ENCODE measurements at regions not wholly inside any gene's neighbourhood (a gene's known extent, or its start where the extent isn't known, plus 50 kb on each side); places are given as distances from the start of the nearest gene placed in this dataset.

DNA sequence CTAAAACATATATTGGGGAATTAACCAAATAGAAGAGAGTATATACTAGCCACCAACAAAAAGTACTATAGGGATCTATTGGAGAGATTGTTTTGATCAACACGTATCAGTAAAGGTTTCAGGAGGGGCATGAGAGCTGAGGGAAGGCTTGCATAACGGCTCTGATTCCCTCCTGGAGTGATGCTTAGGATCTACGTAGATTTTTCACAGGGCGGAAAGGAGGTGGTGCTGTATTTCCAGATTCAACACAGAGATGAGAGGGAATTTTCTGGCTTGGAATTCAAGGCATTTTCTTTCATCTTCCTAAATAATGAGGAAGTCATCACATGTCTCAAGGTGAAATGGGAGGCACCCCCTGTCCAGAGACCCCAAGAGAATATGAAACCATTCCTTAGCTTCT is 443.8 kb downstream of the CMPK2 start:
- Mint-ChIP-seq H3K27ac (no peak overlapping the region), H3K27me3 (no peaks in the 10 kb centered on the region), H3K9me3 (ENCODE audit: low read depth) (no peaks in the 10 kb centered on the region), H3K4me1 (no peaks in the 10 kb centered on the region), H3K36me3 (no peaks in the 10 kb centered on the region), H3K4me3 (no peak overlapping the region)
- CTCF ChIA-PET: no interaction called here
- DNase-seq: no peak
- no peak for ATAC-seq

- no peak for DNase-seq
- H3K9me3 Mint-ChIP-seq (ENCODE audit: low read depth): no peaks in the 10 kb centered on the region
- H3K27me3 Mint-ChIP-seq: no peaks in the 10 kb centered on the region
- CTCF ChIA-PET: no interaction called here
- no peak overlapping the region for H3K4me3 Mint-ChIP-seq
- ATAC-seq: no peak
- H3K4me1 Mint-ChIP-seq: no peaks in the 10 kb centered on the region
- no peaks in the 10 kb centered on the region for H3K36me3 Mint-ChIP-seq
- no peak overlapping the region for H3K27ac Mint-ChIP-seq
These were observed 442.6 kb downstream of the CMPK2 start for GRCh38 chr2:6423157-6423556.

DNA sequence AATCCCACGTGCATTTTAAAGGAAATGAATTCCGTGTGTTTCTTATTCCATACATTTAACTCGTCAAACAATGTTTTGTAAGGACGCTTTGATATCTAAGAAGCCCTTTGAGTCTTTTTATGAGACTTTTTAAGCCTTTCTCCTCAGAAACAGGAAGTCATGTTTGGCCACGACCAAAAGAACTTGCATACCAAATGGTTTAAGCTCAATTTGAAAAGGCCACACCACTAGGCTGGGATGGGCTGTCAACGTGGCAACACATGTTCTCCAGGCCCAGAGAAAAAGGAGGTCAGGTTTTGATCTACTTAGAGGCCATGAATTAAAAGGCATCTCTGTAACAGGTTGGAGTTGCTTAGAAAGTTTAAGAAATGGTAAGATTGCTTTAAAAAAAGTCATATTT is 441.8 kb downstream of the CMPK2 start:
- DNase-seq (no peak), ATAC-seq (no peak)
- Mint-ChIP-seq H3K4me3 (no peak overlapping the region), H3K9me3 (ENCODE audit: low read depth) (no peaks in the 10 kb centered on the region), H3K36me3 (no peaks in the 10 kb centered on the region), H3K27me3 (no peaks in the 10 kb centered on the region), H3K4me1 (no peaks in the 10 kb centered on the region), H3K27ac (no peak overlapping the region)
- CTCF ChIA-PET: no interaction called here

GRCh38 chr2:6425032-6425431 is 440.7 kb downstream of the CMPK2 start:
- no peak overlapping the region for H3K27ac Mint-ChIP-seq

GRCh38 chr2:6429210-6429986 is 436.3 kb downstream of the CMPK2 start:
- Mint-ChIP-seq H3K4me1 (no peaks in the 10 kb centered on the region), H3K27ac (no peak overlapping the region), H3K27me3 (no peaks in the 10 kb centered on the region), H3K36me3 (no peaks in the 10 kb centered on the region), H3K9me3 (ENCODE audit: low read depth) (peaks cover 4% of the 10 kb centered on the region), H3K4me3 (no peak overlapping the region)
- CTCF ChIA-PET: interaction anchor here (1.0 kb wide), 1 partner anchor 11 kb away, joined by 3 read pairs; no protein-coding TSS in a partner anchor
- no peak for ATAC-seq
- no peak for DNase-seq

More at GRCh38 chr2:6425032-6425431, 440.7 kb downstream of the CMPK2 start:
- H3K9me3 Mint-ChIP-seq (ENCODE audit: low read depth): no peaks in the 10 kb centered on the region
- H3K4me3 Mint-ChIP-seq: no peak overlapping the region
- no peaks in the 10 kb centered on the region for H3K27me3 Mint-ChIP-seq
- CTCF ChIA-PET: no interaction called here
- no peak for ATAC-seq
- no peak for DNase-seq
- no peaks in the 10 kb centered on the region for H3K36me3 Mint-ChIP-seq
- no peaks in the 10 kb centered on the region for H3K4me1 Mint-ChIP-seq

DNA sequence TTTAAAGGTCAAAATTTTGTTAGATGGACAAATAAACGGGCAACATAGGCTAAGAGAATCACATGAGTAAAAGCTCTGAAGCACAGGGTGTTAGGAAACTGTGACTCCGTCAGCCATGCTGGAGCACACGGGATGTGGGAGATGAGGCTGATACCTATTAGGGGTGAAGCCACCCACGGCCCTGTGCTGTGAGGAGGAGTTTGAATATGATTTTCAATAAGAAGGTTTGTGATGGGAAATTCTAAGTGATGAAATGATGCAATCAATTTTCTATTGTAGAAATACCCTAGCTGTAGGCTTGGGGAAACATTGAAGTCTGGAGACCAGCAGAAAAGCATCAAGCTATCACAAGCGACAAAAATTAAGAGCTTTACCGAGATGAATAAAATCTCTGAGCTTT is 431.3 kb downstream of the CMPK2 start:
- Mint-ChIP-seq H3K27me3 (no peaks in the 10 kb centered on the region), H3K27ac (no peak overlapping the region), H3K4me1 (no peaks in the 10 kb centered on the region), H3K9me3 (ENCODE audit: low read depth) (peaks cover 4% of the 10 kb centered on the region), H3K4me3 (no peak overlapping the region), H3K36me3 (no peaks in the 10 kb centered on the region)
- CTCF ChIA-PET: no interaction called here
- ATAC-seq: no peak
- no peak for DNase-seq

DNA sequence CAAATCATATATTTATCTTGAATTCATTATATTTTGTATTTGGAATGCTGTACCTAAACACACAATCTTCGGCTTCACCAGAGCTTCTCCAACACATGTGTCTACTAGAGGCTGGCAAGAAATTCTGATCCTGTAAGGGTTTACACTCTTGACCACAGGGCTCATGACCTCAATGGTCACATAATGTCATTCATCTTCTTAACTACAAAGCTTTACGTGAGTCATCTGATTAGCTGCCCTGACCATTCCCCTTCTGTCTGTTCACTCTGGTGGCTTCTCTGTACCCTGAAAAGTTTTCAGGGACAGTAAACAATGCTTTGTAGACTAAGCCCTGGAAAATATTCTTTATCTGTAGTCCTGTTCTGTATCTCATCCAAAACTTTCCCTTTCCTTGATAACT is 423.9 kb downstream of the CMPK2 start:
- DNase-seq (no peak), ATAC-seq (no peak)
- Mint-ChIP-seq H3K27ac (no peak overlapping the region), H3K27me3 (no peaks in the 10 kb centered on the region), H3K4me1 (no peaks in the 10 kb centered on the region), H3K4me3 (no peak overlapping the region), H3K36me3 (no peaks in the 10 kb centered on the region), H3K9me3 (ENCODE audit: low read depth) (no peaks in the 10 kb centered on the region)
- CTCF ChIA-PET: no interaction called here

DNA sequence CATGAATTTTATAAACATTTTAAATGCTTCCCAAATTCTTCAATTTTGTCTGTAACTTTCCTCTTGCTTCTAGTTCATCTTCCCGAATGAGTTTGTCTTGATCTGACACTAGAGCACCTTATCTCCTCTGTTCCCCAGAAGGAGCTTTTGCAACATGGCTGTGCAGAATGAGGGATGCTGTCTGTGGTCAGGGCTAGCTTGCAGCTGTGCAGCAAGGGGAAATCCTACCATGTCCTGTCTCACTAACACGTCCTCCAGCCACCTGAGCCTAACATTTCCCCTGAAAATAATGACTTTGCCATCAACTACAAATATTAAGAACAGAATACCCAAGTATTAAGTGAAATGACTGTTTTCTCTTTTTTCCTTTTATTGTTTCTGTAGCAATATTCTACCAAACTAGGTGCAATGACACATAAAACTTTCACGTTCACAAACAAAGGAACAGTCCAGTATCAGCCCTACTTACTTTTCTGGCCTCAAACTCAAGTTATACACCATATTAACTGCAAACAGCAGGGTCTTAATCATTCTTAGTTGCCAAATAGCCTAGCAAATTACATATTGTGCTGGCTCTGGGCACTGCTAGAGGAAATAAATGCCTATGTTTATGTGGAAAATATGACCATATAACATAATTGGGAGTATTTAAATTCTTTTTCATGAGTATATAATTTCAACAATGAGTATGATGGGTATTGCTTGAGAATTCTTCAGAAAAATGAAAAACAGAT is 423.3 kb downstream of the CMPK2 start:
- no peak for ATAC-seq
- H3K9me3 Mint-ChIP-seq (ENCODE audit: low read depth): no peaks in the 10 kb centered on the region
- H3K36me3 Mint-ChIP-seq: no peaks in the 10 kb centered on the region

GRCh38 chr2:6443061-6443823 is 422.5 kb downstream of the CMPK2 start:
- Mint-ChIP-seq H3K36me3 (no peaks in the 10 kb centered on the region), H3K4me1 (no peaks in the 10 kb centered on the region), H3K27ac (no peak overlapping the region), H3K4me3 (no peak overlapping the region), H3K9me3 (ENCODE audit: low read depth) (no peaks in the 10 kb centered on the region), H3K27me3 (no peaks in the 10 kb centered on the region)
- CTCF ChIA-PET: no interaction called here
- ATAC-seq (no peak), DNase-seq (no peak)

More for the DNA sequence above, 423.3 kb downstream of the CMPK2 start:
- Mint-ChIP-seq H3K27ac (no peak overlapping the region), H3K27me3 (no peaks in the 10 kb centered on the region), H3K4me3 (no peak overlapping the region), H3K4me1 (no peaks in the 10 kb centered on the region)
- no peak for DNase-seq
- CTCF ChIA-PET: no interaction called here

DNA sequence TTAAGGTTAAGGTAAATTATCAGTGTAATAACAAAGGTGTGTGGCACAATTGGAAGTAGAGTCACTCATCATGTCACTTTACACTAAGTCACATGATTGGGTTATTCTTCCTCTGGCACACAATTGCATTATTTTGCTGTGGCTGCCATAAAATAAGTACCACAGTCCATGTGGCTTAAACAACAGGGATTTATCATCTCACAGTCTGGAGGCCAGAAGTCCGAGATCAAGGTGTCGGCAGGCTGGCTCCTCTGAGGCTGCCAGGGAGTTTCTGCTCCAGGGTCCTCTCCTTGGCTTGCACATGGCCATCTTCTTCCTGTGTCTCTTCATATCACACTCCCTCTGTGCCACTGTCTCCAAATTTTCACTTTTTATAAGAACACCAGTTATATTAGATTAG is 421.2 kb downstream of the CMPK2 start:
- no peak for DNase-seq
- no peak overlapping the region for H3K4me3 Mint-ChIP-seq
- H3K36me3 Mint-ChIP-seq: no peaks in the 10 kb centered on the region
- H3K9me3 Mint-ChIP-seq (ENCODE audit: low read depth): no peaks in the 10 kb centered on the region
- no peaks in the 10 kb centered on the region for H3K4me1 Mint-ChIP-seq
- CTCF ChIA-PET: no interaction called here
- H3K27ac Mint-ChIP-seq: no peak overlapping the region
- ATAC-seq: no peak
- no peaks in the 10 kb centered on the region for H3K27me3 Mint-ChIP-seq

- H3K4me1 Mint-ChIP-seq: no peaks in the 10 kb centered on the region
- no peaks in the 10 kb centered on the region for H3K9me3 Mint-ChIP-seq (ENCODE audit: low read depth)
- no peaks in the 10 kb centered on the region for H3K27me3 Mint-ChIP-seq
- H3K36me3 Mint-ChIP-seq: no peaks in the 10 kb centered on the region
- CTCF ChIA-PET: no interaction called here
- no peak for DNase-seq
- no peak for ATAC-seq
- no peak overlapping the region for H3K4me3 Mint-ChIP-seq
- no peak overlapping the region for H3K27ac Mint-ChIP-seq
These were observed 420.6 kb downstream of the CMPK2 start for GRCh38 chr2:6445156-6445555.

DNA sequence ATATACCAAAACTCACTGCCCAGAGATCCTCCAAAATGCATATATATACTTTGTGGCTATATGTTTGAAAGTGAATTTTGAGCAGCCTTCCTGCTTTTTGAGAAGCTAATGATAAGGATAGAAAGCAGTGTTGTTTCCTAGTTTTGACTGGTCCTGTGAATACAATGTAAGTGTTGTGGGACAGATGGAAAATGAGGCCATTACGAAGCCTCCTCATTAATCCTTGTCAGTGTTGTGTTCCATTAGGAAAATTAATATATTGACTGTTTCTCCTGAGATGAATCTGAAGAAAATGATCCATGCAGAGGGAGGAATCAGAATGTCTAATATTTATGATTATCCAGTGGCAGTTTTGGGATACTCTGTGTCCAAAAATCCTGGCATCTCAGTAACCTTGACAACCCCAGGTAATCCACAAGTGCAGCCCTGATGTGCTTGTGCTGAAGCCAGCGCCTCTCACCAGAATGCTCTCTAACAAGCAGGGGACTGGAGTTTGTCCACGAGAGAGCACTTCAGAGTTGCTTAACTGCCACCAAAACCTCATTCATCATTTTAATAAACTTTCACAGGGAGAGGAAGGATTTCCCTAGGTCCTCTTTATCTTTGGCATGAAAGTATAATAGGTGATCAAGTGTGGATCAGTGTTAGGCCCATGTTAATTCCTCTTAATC is 418.6 kb downstream of the CMPK2 start:
- no peak for DNase-seq
- no peak for ATAC-seq
- no peak overlapping the region for H3K4me3 Mint-ChIP-seq
- H3K27me3 Mint-ChIP-seq: no peaks in the 10 kb centered on the region
- H3K36me3 Mint-ChIP-seq: no peaks in the 10 kb centered on the region
- CTCF ChIA-PET: no interaction called here
- H3K4me1 Mint-ChIP-seq: no peaks in the 10 kb centered on the region
- H3K9me3 Mint-ChIP-seq (ENCODE audit: low read depth): no peaks in the 10 kb centered on the region
- H3K27ac Mint-ChIP-seq: no peak overlapping the region

DNA sequence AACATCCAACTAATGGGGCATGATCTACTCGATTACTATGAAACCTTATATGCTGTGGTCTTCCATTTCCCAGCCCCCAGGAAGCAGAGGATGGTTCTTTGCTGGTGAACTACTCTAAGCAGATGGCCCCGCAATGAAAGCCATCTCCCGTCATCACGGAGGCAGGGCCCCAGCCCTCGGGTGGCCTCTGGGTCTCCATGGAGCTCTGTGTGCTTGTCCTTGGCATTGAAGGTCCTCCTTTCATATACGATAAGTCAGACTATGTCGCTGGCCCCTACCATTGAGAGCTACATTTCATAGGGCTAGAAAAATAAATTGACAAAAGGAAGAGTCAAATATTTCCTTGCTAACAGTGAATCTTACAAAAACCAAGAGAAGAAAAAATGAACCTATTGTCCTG is 416.8 kb downstream of the CMPK2 start:
- Mint-ChIP-seq H3K27me3 (no peaks in the 10 kb centered on the region), H3K4me3 (no peak overlapping the region), H3K4me1 (no peaks in the 10 kb centered on the region), H3K36me3 (no peaks in the 10 kb centered on the region), H3K9me3 (ENCODE audit: low read depth) (no peaks in the 10 kb centered on the region), H3K27ac (no peak overlapping the region)
- CTCF ChIA-PET: no interaction called here
- ATAC-seq (no peak), DNase-seq (no peak)

Measured in activated CD8-positive, alpha-beta memory T cell treated with anti-CD3 and anti-CD28 coated beads, Interleukin-2, amount 10 ng/mL, durations not matched to agents 7 days and 5 days (primary cell).